Mesendoderm (in vitro differentiated cells): ENCODE measurements at regions not wholly inside any gene's neighbourhood (a gene's known extent, or its start where the extent isn't known, plus 50 kb on each side); places are given as distances from the start of the nearest gene placed in this dataset.
A peak's percentile ranks its signal among the peaks of the same experiment; 100 is the strongest.

ENCODE experiments used
- DNase-seq: peaks from one replicate; pipeline ENCODE4 v3.0.0; 2013
- H2AK5ac ChIP-seq: 2 replicates; pipeline ENCODE4 v1.6.1; 2013; ENCODE audit warnings: low read length, inconsistent platforms
- H2BK120ac ChIP-seq: 2 replicates; pipeline ENCODE4 v1.6.1; 2013; ENCODE audit warnings: low read depth, mild to moderate bottlenecking, low read length, moderate library complexity, mixed read lengths
- H2BK15ac ChIP-seq: replicated peaks from 2 replicates; pipeline ENCODE4 v1.6.1; 2013; ENCODE audit warnings: low read depth, mild to moderate bottlenecking, moderate library complexity
- H2BK5ac ChIP-seq: 2 replicates; pipeline ENCODE4 v1.6.1; 2013; ENCODE audit warnings: low read length, inconsistent platforms
- H3K18ac ChIP-seq: 2 replicates; pipeline ENCODE4 v1.6.1; 2013; ENCODE audit warnings: mild to moderate bottlenecking, low read length, mixed read lengths
- H3K23ac ChIP-seq: one replicate; pipeline ENCODE4 v1.6.1; 2013; ENCODE audit warnings: low read length
- H3K27ac ChIP-seq: 2 replicates; pipeline ENCODE4 v1.5.1; 2013; ENCODE audit warnings: low read depth, mild to moderate bottlenecking, inconsistent platforms, low read length, moderate library complexity
- H3K27me3 ChIP-seq: 2 replicates; pipeline ENCODE4 v1.6.1; 2013; ENCODE audit warnings: low read length, control low read depth, mild to moderate bottlenecking, inconsistent platforms; ENCODE audit not compliant: insufficient read depth, poor library complexity
- H3K36me3 ChIP-seq: 2 replicates; pipeline ENCODE4 v1.6.1; 2013; ENCODE audit warnings: low read length, inconsistent platforms; ENCODE audit not compliant: control insufficient read depth, insufficient read depth
- H3K4ac ChIP-seq: one replicate; pipeline ENCODE4 v1.6.1; 2013; ENCODE audit warnings: low read depth, mild to moderate bottlenecking, low read length, moderate library complexity
- H3K4me1 ChIP-seq: 2 replicates; pipeline ENCODE4 v1.6.1; 2013; ENCODE audit warnings: low read depth, low read length, inconsistent platforms; ENCODE audit not compliant: control insufficient read depth
- H3K4me2 ChIP-seq: 2 replicates; pipeline ENCODE4 v1.6.1; 2013; ENCODE audit warnings: low read length
- H3K4me3 ChIP-seq: 2 replicates; pipeline ENCODE4 v1.5.1; 2013; ENCODE audit warnings: mild to moderate bottlenecking, low read length
- H3K56ac ChIP-seq: one replicate; pipeline ENCODE4 v1.6.1; 2013; ENCODE audit warnings: low read length
- H3K79me1 ChIP-seq: 2 replicates; pipeline ENCODE4 v1.6.1; 2013; ENCODE audit warnings: low read length, inconsistent platforms
- H3K79me2 ChIP-seq: 2 replicates; pipeline ENCODE4 v1.6.1; 2013; ENCODE audit warnings: mild to moderate bottlenecking, low read length; ENCODE audit not compliant: control insufficient read depth, insufficient read depth
- H3K9ac ChIP-seq: 2 replicates; pipeline ENCODE4 v1.6.1; 2013; ENCODE audit warnings: low read length, inconsistent platforms
- H4K5ac ChIP-seq: one replicate; pipeline ENCODE4 v1.6.1; 2013; ENCODE audit warnings: low read length
- H4K8ac ChIP-seq: one replicate; pipeline ENCODE4 v1.6.1; 2013; ENCODE audit warnings: low read depth, mild to moderate bottlenecking, control low read depth, low read length, moderate library complexity
- WGBS: extraction: QIAGEN DNeasy Blood & Tissue Kit; methylation state at CpG from one replicate; pipeline ENCODE4 v1.1.7; 2013; ENCODE audit warnings: low lambda C conversion rate, missing lambda C conversion rate; ENCODE audit not compliant: insufficient coverage; ENCODE audit errors: extremely low coverage; 5-methylcytosine and 5-hydroxymethylcytosine counted together

- Histone ChIP-seq H3K18ac (no peak overlapping the region), H3K4me1 (no peaks in the 10 kb centered on the region), H2AK5ac (no peak overlapping the region), H3K27me3 (no peaks in the 10 kb centered on the region), H3K56ac (no peak overlapping the region), H3K9ac (no peak overlapping the region), H3K4ac (no peak overlapping the region), H2BK120ac (no peak overlapping the region), H3K23ac (no peak overlapping the region), H4K5ac (no peak overlapping the region), H2BK5ac (no peak overlapping the region), H3K4me3 (no peak overlapping the region), H3K27ac (no peak overlapping the region), H3K36me3 (no peaks in the 10 kb centered on the region), H3K79me1 (no peaks in the 10 kb centered on the region), H3K4me2 (no peak overlapping the region), H2BK15ac (no peak overlapping the region), H4K8ac (no peak overlapping the region), H3K79me2 (no peaks in the 10 kb centered on the region)
- no CpG with 5 or more reads among the region's 6 CpGs for WGBS
- DNase-seq, result no peak
Observed at GRCh38 chr9:1712861-1713450, 302.2 kb upstream of the SMARCA2 start.

GRCh38 chr9:1713841-1714240 is 301.3 kb upstream of the SMARCA2 start:
- no peak for DNase-seq
- no peaks in the 10 kb centered on the region for H3K27me3 ChIP-seq

GRCh38 chr9:1717882-1718281 is 297.3 kb upstream of the SMARCA2 start:
- no peak overlapping the region for H3K4ac ChIP-seq
- H2AK5ac ChIP-seq, result no peak overlapping the region
- H3K4me3 ChIP-seq, result no peak overlapping the region
- no peak overlapping the region for H3K27ac ChIP-seq
- no peaks in the 10 kb centered on the region for H3K79me1 ChIP-seq
- no peak overlapping the region for H3K23ac ChIP-seq
- H3K4me1 ChIP-seq, result no peaks in the 10 kb centered on the region
- no peak overlapping the region for H4K5ac ChIP-seq
- no peak overlapping the region for H3K56ac ChIP-seq
- no CpG with 5 or more reads among the region's 2 CpGs for WGBS
- no peak overlapping the region for H2BK120ac ChIP-seq
- H3K18ac ChIP-seq, result no peak overlapping the region
- no peak overlapping the region for H3K4me2 ChIP-seq
- H3K79me2 ChIP-seq, result no peaks in the 10 kb centered on the region
- no peak overlapping the region for H3K9ac ChIP-seq
- H4K8ac ChIP-seq, result no peak overlapping the region
- DNase-seq, result no peak
- H3K27me3 ChIP-seq, result no peaks in the 10 kb centered on the region
- H2BK5ac ChIP-seq, result no peak overlapping the region
- no peak overlapping the region for H2BK15ac ChIP-seq
- no peaks in the 10 kb centered on the region for H3K36me3 ChIP-seq

More at GRCh38 chr9:1713841-1714240, 301.3 kb upstream of the SMARCA2 start:
- Histone ChIP-seq H3K4ac (no peak overlapping the region), H3K27ac (no peak overlapping the region), H3K79me1 (no peaks in the 10 kb centered on the region), H2BK120ac (no peak overlapping the region), H2BK15ac (no peak overlapping the region), H2BK5ac (no peak overlapping the region), H3K4me3 (no peak overlapping the region), H3K4me2 (no peak overlapping the region), H3K18ac (no peak overlapping the region), H3K36me3 (no peaks in the 10 kb centered on the region), H3K4me1 (no peaks in the 10 kb centered on the region), H3K9ac (no peak overlapping the region), H4K8ac (no peak overlapping the region), H3K79me2 (no peaks in the 10 kb centered on the region), H3K23ac (no peak overlapping the region), H4K5ac (no peak overlapping the region), H3K56ac (no peak overlapping the region), H2AK5ac (no peak overlapping the region)
- WGBS, result no CpG with 5 or more reads among the region's 3 CpGs

- Histone ChIP-seq H3K79me2 (no peaks in the 10 kb centered on the region), H2BK15ac (no peak overlapping the region), H3K27me3 (no peaks in the 10 kb centered on the region), H3K56ac (no peak overlapping the region), H2BK5ac (no peak overlapping the region), H3K9ac (no peak overlapping the region), H4K5ac (no peak overlapping the region), H3K4ac (no peak overlapping the region), H3K23ac (no peak overlapping the region), H3K18ac (no peak overlapping the region), H3K4me1 (no peaks in the 10 kb centered on the region), H2BK120ac (no peak overlapping the region), H3K4me3 (no peak overlapping the region), H3K4me2 (no peak overlapping the region), H3K27ac (no peak overlapping the region), H3K79me1 (no peaks in the 10 kb centered on the region), H3K36me3 (no peaks in the 10 kb centered on the region), H2AK5ac (no peak overlapping the region), H4K8ac (no peak overlapping the region)
- WGBS, result no CpG with 5 or more reads among the region's 3 CpGs
- no peak for DNase-seq
Observed at GRCh38 chr9:1718836-1719235, 296.3 kb upstream of the SMARCA2 start.

- Histone ChIP-seq H3K4me1 (no peaks in the 10 kb centered on the region), H3K79me2 (no peaks in the 10 kb centered on the region), H3K18ac (no peak overlapping the region), H3K27me3 (no peaks in the 10 kb centered on the region), H3K9ac (no peak overlapping the region), H3K27ac (no peak overlapping the region), H3K79me1 (no peaks in the 10 kb centered on the region), H4K8ac (no peak overlapping the region), H3K4ac (no peak overlapping the region), H2BK120ac (no peak overlapping the region), H2AK5ac (no peak overlapping the region), H3K4me3 (no peak overlapping the region), H2BK5ac (no peak overlapping the region), H3K56ac (no peak overlapping the region), H3K23ac (no peak overlapping the region), H3K4me2 (no peak overlapping the region), H3K36me3 (no peaks in the 10 kb centered on the region), H2BK15ac (no peak overlapping the region), H4K5ac (no peak overlapping the region)
- WGBS, result no CpG with 5 or more reads among the region's 4 CpGs
- no peak for DNase-seq
Observed at GRCh38 chr9:1721196-1721595, 294.0 kb upstream of the SMARCA2 start.

GRCh38 chr9:1722404-1722803 is 292.7 kb upstream of the SMARCA2 start:
- H3K23ac ChIP-seq, result no peak overlapping the region
- no peak overlapping the region for H3K18ac ChIP-seq
- H2BK5ac ChIP-seq, result no peak overlapping the region
- H3K4ac ChIP-seq, result no peak overlapping the region
- DNase-seq, result peak; percentile 85
- H3K4me2 ChIP-seq, result no peak overlapping the region
- no peak overlapping the region for H3K4me3 ChIP-seq
- no peak overlapping the region for H2BK15ac ChIP-seq
- H2BK120ac ChIP-seq, result no peak overlapping the region
- H3K79me1 ChIP-seq, result no peaks in the 10 kb centered on the region
- no peak overlapping the region for H2AK5ac ChIP-seq
- H3K4me1 ChIP-seq, result no peaks in the 10 kb centered on the region
- H4K8ac ChIP-seq, result no peak overlapping the region
- H3K27ac ChIP-seq, result no peak overlapping the region
- H3K36me3 ChIP-seq, result no peaks in the 10 kb centered on the region
- no peak overlapping the region for H4K5ac ChIP-seq
- no CpG with 5 or more reads among the region's 1 CpG for WGBS
- no peak overlapping the region for H3K56ac ChIP-seq
- H3K79me2 ChIP-seq, result no peaks in the 10 kb centered on the region
- no peak overlapping the region for H3K9ac ChIP-seq
- H3K27me3 ChIP-seq, result no peaks in the 10 kb centered on the region
